NCI-H2227 (cell line): ENCODE measurements at regions not wholly inside any gene's neighbourhood (a gene's known extent, or its start where the extent isn't known, plus 50 kb on each side); places are given as distances from the start of the nearest gene placed in this dataset.
"Not testable (repeated sequence)": the region's sequence is repeated elsewhere in the genome, so short reads cannot be mapped to it uniquely, and the experiment has no call there.

Experiments used
- DNase-seq: peaks from one replicate; lab custom pipeline; 2025; ENCODE audit not compliant: unreplicated experiment; lab: John Stamatoyannopoulos, UW

- no peak for DNase-seq
Measured at GRCh38 chr3:145197821-145198220, 963.2 kb downstream of the PLOD2 start.

- DNase-seq, result no peak
Measured at GRCh38 chr3:145209561-145209960, 951.4 kb downstream of the PLOD2 start.

GRCh38 chr3:145219355-145220235 is 941.4 kb downstream of the PLOD2 start:
- no peak for DNase-seq

GRCh38 chr3:145224886-145225285 is 936.1 kb downstream of the PLOD2 start:
- no peak for DNase-seq

- DNase-seq, result no peak
Measured at GRCh38 chr3:145243875-145244274, 917.1 kb downstream of the PLOD2 start.

- no peak for DNase-seq
Measured at GRCh38 chr3:145244327-145244726, 916.7 kb downstream of the PLOD2 start.

- DNase-seq, result no peak
Measured at GRCh38 chr3:145246291-145246690, 914.7 kb downstream of the PLOD2 start.

- no peak for DNase-seq
Measured at GRCh38 chr3:145248928-145249327, 912.1 kb downstream of the PLOD2 start.

GRCh38 chr3:145251311-145251710 is 909.7 kb downstream of the PLOD2 start:
- DNase-seq, result no peak

GRCh38 chr3:145257967-145258366 is 903.0 kb downstream of the PLOD2 start:
- DNase-seq, result not testable (repeated sequence)

- no peak for DNase-seq
Measured at GRCh38 chr3:145259166-145259880, 901.7 kb downstream of the PLOD2 start.

GRCh38 chr3:145263458-145263857 is 897.5 kb downstream of the PLOD2 start:
- not testable (repeated sequence) for DNase-seq

- no peak for DNase-seq
Measured at GRCh38 chr3:145266368-145266767, 894.6 kb downstream of the PLOD2 start.

GRCh38 chr3:145269106-145269505 is 891.9 kb downstream of the PLOD2 start:
- no peak for DNase-seq

GRCh38 chr3:145272684-145273083 is 888.3 kb downstream of the PLOD2 start:
- DNase-seq, result no peak

GRCh38 chr3:145282505-145282904 is 878.5 kb downstream of the PLOD2 start:
- no peak for DNase-seq

- DNase-seq, result no peak
Measured at GRCh38 chr3:145286937-145287336, 874.0 kb downstream of the PLOD2 start.

- no peak for DNase-seq
Measured at GRCh38 chr3:145290010-145290409, 871.0 kb downstream of the PLOD2 start.

- no peak for DNase-seq
Measured at GRCh38 chr3:145294572-145294971, 866.4 kb downstream of the PLOD2 start.

GRCh38 chr3:145307272-145307671 is 853.7 kb downstream of the PLOD2 start:
- DNase-seq, result no peak

- no peak for DNase-seq
Measured at GRCh38 chr3:145313751-145314150, 847.2 kb downstream of the PLOD2 start.

GRCh38 chr3:145316253-145316652 is 844.7 kb downstream of the PLOD2 start:
- not testable (repeated sequence) for DNase-seq
